Ovary (tissue), 7 donors: ENCODE measurements at regions not wholly inside any gene's neighbourhood (a gene's known extent, or its start where the extent isn't known, plus 50 kb on each side); places are given as distances from the start of the nearest gene placed in this dataset.

Source experiments
- DNase-seq, 5 donors: peaks; one replicate each; pipeline ENCODE4 v3.0.0-alpha.2; 2019 to 2020
- H3K27ac ChIP-seq, 2 donors: fragments of 200-600 bp; one replicate each; pipeline versions ENCODE4 v1.5.1 to v1.8.0; 2019 to 2022
- H3K27me3 ChIP-seq: fragments of 200-600 bp; one replicate; pipeline ENCODE4 v1.8.0; 2022
- H3K36me3 ChIP-seq: fragments of 200-600 bp; sonication (generic); one replicate; pipeline ENCODE4 v1.5.1; 2019
- H3K4me1 ChIP-seq: one replicate; pipeline ENCODE4 v1.8.1; 2013; ENCODE audit warnings: mild to moderate bottlenecking, moderate library complexity; ENCODE audit not compliant: insufficient read depth
- H3K4me3 ChIP-seq: fragments of 200-600 bp; sonication (generic); one replicate; pipeline ENCODE4 v1.5.1; 2017
- H3K9me3 ChIP-seq, 2 donors: fragments of 200-600 bp in 1 of 2; sonication (generic) in 1 of 2; one replicate each; pipeline versions ENCODE4 v1.5.1 to v1.8.1; 2013 to 2019; ENCODE audit warnings: mild to moderate bottlenecking in 1 of 2, moderate library complexity in 1 of 2
- EP300 ChIP-seq: sonication (generic); formaldehyde crosslinking; IDR thresholded peaks from one replicate; pipeline ENCODE4 v1.6.1; 2017; ENCODE audit warnings: antibody characterized with exemption
- POLR2A ChIP-seq: fragments of 450-650 bp; IDR thresholded peaks from one replicate; pipeline ENCODE4 v1.6.1; 2017; ENCODE audit warnings: antibody characterized with exemption, mild to moderate bottlenecking, moderate library complexity
- WGBS, 3 donors: extraction: QIAGEN DNeasy Blood & Tissue Kit in 1 of 3; methylation state at CpG; one replicate each; pipeline versions ENCODE4 v1.1.5 to v1.1.7; 2013 to 2017; 5-methylcytosine and 5-hydroxymethylcytosine counted together
- intact Hi-C, 4 donors: fragments of 100-400 bp; cut with DNase I; formaldehyde crosslinking; loops; one replicate each; pipeline versions ENCODE4 v1.11.0 to v1.15.1; 2022 to 2023
- TF ChIP-seq, protein P1 (sequence below), 3 donors: fragments of 450-650 bp in 2 of 3; fragments of 200-600 bp in 1 of 3; IDR thresholded peaks; one replicate each; pipeline versions ENCODE4 v1.5.1 to v1.8.0; 2016 to 2022; ENCODE audit warnings: antibody characterized with exemption in 3 of 3, mild to moderate bottlenecking in 1 of 3
- donor health status: DM: no; HTN: no; CAD: no; lungs with moderate emphysema.
- donor health status: DM: no; HTN: no; CAD: no.
- donor health status: Bipolar disorder and iron deficiency.
- donor health status: DM: no; HTN: no; CAD: no.
- donor health status: DM: yes; HTN: yes; CAD: no.

- H3K36me3 ChIP-seq, result no peaks in the 10 kb centered on the region
- H3K9me3 ChIP-seq, result no peaks in the 10 kb centered on the region
- H3K27me3 ChIP-seq, result no peaks in the 10 kb centered on the region
- 30 to 41% (median 31%) methylated on average over 2 of the region's 2 CpGs for WGBS, 3 donors
- no peaks in the 10 kb centered on the region for H3K4me1 ChIP-seq
- no peak overlapping the region for H3K4me3 ChIP-seq
- no peak overlapping the region for H3K27ac ChIP-seq
- TF ChIP-seq EP300 (no peak), POLR2A (no peak)
- TF ChIP-seq, protein P1, sequence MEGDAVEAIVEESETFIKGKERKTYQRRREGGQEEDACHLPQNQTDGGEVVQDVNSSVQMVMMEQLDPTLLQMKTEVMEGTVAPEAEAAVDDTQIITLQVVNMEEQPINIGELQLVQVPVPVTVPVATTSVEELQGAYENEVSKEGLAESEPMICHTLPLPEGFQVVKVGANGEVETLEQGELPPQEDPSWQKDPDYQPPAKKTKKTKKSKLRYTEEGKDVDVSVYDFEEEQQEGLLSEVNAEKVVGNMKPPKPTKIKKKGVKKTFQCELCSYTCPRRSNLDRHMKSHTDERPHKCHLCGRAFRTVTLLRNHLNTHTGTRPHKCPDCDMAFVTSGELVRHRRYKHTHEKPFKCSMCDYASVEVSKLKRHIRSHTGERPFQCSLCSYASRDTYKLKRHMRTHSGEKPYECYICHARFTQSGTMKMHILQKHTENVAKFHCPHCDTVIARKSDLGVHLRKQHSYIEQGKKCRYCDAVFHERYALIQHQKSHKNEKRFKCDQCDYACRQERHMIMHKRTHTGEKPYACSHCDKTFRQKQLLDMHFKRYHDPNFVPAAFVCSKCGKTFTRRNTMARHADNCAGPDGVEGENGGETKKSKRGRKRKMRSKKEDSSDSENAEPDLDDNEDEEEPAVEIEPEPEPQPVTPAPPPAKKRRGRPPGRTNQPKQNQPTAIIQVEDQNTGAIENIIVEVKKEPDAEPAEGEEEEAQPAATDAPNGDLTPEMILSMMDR (IDR thresholded peaks at IDR 0.05), result no peak
- intact Hi-C loops, result no loop called here
- no peak for DNase-seq
These were observed 669.7 kb downstream of the MAT2B start for GRCh38 chr5:164175083-164175482.

GRCh38 chr5:164179406-164179805 lies 674.0 kb downstream of the MAT2B start:
- TF ChIP-seq, protein P1 (IDR thresholded peaks at IDR 0.05), result no peak
- TF ChIP-seq EP300, result no peak
- no peak for TF ChIP-seq POLR2A
- H3K9me3 ChIP-seq, result no peaks in the 10 kb centered on the region
- DNase-seq, result no peak
- intact Hi-C loops, result no loop called here
- no peak overlapping the region for H3K4me3 ChIP-seq
- no peaks in the 10 kb centered on the region for H3K4me1 ChIP-seq
- H3K27me3 ChIP-seq, result no peaks in the 10 kb centered on the region
- no peaks in the 10 kb centered on the region for H3K36me3 ChIP-seq
- H3K27ac ChIP-seq, result no peak overlapping the region
- 40 to 64% (median 55%) methylated on average over 2 of the region's 2 CpGs for WGBS, 3 donors

- intact Hi-C loops, result no loop called here
- DNase-seq, result no peak
- Histone ChIP-seq H3K4me3 (no peak overlapping the region), H3K4me1 (no peaks in the 10 kb centered on the region), H3K9me3 (no peaks in the 10 kb centered on the region), H3K27me3 (no peaks in the 10 kb centered on the region), H3K36me3 (no peaks in the 10 kb centered on the region), H3K27ac (no peak overlapping the region)
- WGBS, 3 donors, result 91 to 96% (median 96%) methylated on average over 1 of the region's 1 CpG
- TF ChIP-seq, protein P1 (IDR thresholded peaks at IDR 0.05), result no peak
- TF ChIP-seq EP300 (no peak), POLR2A (no peak)
These were observed 676.2 kb downstream of the MAT2B start for GRCh38 chr5:164181604-164182003.

GRCh38 chr5:164184158-164184557 lies 678.7 kb downstream of the MAT2B start:
- no peaks in the 10 kb centered on the region for H3K4me1 ChIP-seq
- H3K9me3 ChIP-seq, result no peaks in the 10 kb centered on the region
- TF ChIP-seq, protein P1 (IDR thresholded peaks at IDR 0.05), result no peak
- TF ChIP-seq POLR2A (no peak), EP300 (no peak)
- no peaks in the 10 kb centered on the region for H3K27me3 ChIP-seq
- no peak overlapping the region for H3K27ac ChIP-seq
- WGBS, 3 donors, result 63 to 65% (median 64%) methylated on average over 3 of the region's 3 CpGs
- no peak overlapping the region for H3K4me3 ChIP-seq
- no peaks in the 10 kb centered on the region for H3K36me3 ChIP-seq
- intact Hi-C loops, result no loop called here
- no peak for DNase-seq

DNA sequence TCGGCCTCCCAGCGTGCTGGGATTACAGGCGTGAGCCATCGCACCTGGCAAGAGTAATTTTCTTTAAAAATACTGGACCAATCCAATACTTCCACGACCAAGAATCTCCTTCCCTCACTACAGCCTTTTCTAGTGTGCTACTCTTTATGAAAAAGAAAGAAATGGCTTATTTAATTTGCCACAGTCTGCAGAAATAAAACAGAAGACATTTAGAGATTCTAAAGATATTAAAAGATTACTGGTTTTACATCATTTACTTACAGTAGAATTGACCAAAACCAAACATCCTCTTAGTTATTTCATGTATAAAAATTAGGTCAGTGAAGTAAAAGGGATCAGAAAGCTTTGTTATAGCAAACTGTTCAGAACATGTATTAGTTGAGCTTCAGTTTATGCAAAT lies 679.6 kb downstream of the MAT2B start:
- no peak overlapping the region for H3K27ac ChIP-seq
- intact Hi-C loops, result no loop called here
- H3K4me1 ChIP-seq, result no peaks in the 10 kb centered on the region
- H3K27me3 ChIP-seq, result no peaks in the 10 kb centered on the region
- TF ChIP-seq EP300, result no peak
- 85 to 93% (median 88%) methylated on average over 5 of the region's 5 CpGs for WGBS, 3 donors
- no peaks in the 10 kb centered on the region for H3K9me3 ChIP-seq
- H3K36me3 ChIP-seq, result no peaks in the 10 kb centered on the region
- DNase-seq, result no peak
- H3K4me3 ChIP-seq, result no peak overlapping the region
